Stimulated activated CD8-positive, alpha-beta memory T cell treated with anti-CD3 and anti-CD28 coated beads, Interleukin-7, amount 100 ng/mL, for 24 hours (primary cell): ENCODE measurements at regions not wholly inside any gene's neighbourhood (a gene's known extent, or its start where the extent isn't known, plus 50 kb on each side); places are given as distances from the start of the nearest gene placed in this dataset.
"Not testable (repeated sequence)": the region's sequence is repeated elsewhere in the genome, so short reads cannot be mapped to it uniquely, and the experiment has no call there.

ENCODE experiments used
- DNase-seq: peaks from one replicate; pipeline ENCODE4 v3.0.0-alpha.2; 2020; ENCODE audit warnings: low read depth

DNA sequence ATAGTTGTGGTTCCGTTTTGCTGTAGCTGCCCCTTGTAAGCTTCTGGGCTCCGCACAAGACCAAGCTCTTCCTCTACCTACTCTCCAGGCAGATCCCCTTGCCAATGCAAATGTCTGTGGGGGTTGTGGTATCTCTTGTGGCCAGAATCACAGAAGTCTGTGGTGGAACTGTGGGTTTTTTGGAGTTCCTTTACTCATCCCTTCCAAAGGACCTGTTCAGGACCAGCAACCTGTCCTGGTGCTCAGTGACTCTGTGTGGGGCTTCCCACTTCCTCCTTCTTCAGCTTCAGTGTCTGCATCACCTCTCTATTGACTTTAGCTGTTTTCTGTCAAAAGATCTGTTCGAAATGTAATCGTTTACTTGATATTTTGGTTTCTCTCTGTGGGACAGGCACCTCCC is 441.3 kb upstream of the ADAMTSL1 start:
- DNase-seq: no peak

DNA sequence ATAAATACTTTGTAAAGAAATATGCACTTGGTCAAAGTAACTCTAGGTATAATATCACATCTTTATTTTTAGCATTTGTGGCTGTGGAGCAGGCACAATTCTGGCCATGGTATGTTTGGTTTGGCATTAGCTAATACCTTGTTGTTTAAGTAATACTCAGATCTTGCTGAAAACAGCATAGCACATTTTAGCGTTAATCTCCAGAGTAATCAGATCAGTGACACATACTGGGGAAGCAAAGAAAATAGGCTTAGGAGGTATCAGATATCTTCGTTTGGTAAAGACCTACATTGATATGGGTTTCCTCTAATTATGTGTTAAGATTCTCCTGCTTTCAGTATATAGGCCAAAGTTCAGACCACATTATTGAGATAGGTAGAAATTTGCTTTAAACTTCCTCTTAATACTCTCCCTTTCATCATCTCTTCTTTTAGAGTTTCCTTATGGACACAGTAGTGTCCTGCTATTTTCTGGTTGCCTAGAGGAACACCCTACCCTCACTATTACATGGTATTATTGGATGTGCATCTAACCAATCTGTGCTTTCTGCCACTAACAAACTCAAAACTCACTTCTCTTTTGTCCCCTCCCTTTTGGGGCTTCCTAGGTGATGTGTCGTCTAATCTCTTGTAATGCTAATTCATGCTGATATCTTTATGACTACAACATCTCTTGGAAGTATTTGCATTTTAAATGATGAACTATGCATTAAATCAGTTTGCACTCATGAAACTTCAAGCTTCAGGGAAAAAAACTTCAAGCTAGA is 437.3 kb upstream of the ADAMTSL1 start:
- no peak for DNase-seq

DNA sequence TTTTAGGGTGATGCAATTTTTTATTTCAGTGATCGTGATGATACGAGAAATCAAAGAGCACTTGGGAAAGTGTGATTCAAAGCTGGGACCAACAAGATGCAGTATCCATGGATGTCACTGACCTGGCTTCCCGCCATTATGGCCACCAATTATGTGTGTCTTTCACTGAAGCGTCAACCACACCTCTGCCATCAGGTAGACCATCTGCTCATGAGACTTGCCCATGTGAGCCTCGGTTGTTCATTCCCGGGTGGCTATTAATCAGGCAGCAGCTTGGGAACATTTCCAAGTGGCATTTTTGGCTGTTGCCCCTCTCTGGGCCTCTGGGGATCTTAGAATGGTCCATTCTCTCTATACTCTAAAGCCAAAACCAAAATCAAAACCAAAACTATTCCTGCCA is 436.0 kb upstream of the ADAMTSL1 start:
- no peak for DNase-seq

DNA sequence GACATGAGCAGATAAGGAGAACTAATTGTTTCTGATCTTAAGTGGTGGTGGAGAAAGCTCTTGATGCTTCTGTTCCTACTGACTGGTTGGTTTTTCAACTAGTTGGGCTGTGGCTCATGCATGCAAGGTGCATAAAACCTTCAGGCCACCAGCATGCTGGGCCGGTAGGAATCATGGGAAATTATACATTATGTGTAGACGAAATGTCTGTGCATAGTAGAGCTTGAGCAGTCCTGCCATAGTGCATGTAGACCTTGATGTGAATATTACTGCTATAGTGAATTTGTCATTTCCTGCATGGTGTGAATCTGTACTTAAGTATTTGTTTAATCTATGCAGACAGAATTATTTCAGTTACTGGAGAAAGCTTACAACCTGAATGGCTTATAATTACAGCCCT is 433.6 kb upstream of the ADAMTSL1 start:
- no peak for DNase-seq

DNA sequence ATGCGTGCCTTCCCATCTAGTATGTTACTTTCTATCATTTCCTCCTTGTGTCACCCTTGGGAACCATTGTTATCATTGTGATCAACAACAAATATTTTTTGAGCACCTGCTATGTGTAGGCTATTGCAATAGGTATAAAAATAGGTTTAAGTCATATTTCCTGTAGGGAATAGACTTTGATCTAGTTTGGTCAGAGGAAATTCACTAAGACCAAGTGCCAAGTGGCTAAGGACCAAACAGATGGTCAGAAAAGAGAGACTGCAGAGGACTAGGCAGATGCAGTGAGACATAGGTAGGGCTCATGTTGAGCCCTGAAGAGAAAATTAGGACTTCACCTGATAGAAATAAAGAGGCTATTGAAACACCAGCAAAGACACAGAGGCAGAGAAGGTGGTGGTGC is 430.0 kb upstream of the ADAMTSL1 start:
- DNase-seq: no peak

DNA sequence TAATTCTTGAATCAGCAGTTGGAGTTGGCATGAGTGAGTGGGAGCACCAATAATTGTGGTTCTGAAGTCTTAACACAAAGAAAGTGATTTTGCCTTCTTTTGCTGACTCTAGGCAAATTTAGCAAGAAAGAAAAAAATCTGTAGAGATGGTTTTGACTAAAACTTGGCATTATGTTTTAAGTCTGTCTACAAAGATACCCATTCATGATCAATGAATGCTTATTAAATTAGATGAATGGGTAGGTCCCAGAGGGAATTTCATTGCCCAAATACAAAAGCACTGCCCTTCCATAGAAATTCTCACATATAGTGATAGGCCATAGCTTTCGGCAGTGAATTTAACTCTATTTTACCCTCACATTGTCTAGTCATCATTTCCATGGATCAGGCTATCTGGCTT is 428.6 kb upstream of the ADAMTSL1 start:
- no peak for DNase-seq

DNA sequence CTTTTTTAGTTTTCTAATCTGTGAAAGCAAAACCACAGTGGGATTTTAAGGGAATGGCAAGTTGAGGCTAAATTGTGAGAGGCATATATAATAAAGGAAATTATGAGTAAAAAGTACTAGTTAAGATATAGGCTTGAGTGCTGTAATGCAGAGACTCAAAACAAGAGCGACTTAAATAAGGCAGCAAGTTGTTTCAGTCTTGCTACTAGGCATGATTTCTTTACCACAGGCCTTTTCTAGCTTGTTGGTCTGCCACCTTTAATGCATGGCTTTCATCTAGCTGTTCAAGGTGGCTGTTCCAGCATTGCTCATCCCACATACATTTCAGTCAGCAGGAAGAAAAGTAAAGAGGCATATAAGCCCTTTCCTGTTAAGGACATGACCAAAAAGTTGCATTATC is 427.9 kb upstream of the ADAMTSL1 start:
- no peak for DNase-seq

DNA sequence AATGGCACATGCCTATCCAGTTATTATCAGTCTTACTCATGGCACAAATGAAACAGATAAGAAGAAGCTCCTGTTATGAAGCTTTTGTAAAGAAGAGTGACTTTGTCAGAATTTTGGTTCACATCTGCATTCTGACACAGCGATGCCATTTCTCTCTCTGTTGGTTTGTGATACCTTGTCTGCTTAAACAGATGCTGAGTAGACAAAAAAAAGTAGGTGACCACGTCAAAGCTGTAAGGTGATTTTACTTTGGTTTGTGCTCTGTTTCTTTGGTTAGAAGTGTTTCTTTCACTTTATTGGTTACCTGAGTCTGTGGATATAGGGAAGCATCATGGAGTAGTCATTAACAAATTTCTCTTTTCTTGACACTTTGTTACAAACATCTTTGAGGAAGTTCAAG is 422.3 kb upstream of the ADAMTSL1 start:
- DNase-seq: no peak

DNA sequence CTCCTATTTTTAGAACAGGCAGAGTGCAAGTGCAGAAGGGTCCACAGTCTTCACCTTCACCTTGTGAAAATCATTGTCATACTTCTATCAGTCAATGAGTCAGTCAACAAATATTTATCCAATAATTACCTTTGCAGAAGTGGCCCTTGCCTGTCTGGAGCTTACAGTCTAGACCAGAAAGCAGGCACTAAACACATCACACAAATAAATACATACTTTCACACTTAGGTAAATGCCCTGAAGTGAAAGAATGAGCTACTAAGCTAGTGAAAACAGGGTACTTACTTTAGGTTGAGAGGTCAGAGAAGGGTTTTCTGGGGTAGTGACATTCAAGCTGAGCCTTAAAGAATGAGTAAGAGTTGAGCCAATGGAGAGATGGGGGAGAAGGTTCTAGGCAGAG is 421.9 kb upstream of the ADAMTSL1 start:
- DNase-seq: no peak

DNA sequence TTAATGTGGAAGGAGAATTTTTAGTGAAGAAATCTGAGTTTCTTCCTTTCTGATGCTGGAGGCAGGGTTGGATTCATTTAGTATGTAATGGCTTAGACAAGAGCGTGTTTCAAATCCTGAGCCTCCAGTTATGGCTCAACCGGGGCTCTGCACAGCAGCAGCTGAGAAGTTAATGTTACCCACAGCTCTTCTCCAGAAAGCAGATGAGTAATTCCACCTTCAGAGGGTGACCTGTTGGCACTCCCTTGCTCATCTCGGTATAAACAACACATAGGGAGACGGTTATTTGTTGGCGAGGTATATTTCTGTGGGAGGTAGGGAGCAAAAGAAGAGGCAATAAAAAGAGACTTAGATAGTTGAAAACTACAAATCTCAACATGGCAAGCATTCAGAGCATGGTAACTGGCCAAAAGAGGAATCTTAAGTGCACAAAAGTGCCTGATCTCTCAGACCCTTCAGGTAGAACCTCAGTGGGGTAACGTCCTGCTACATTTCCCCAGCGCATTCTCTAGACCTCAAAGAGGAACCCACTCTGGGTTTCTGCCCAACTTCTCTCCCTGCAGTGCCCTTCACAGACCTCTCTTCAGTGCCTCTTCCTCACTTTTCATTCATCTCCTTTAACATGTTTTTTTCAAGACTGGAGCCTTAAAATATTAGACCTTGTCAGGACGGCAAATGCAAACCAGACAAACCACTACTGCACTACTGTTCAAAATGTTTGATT is 417.5 kb upstream of the ADAMTSL1 start:
- DNase-seq: no peak

DNA sequence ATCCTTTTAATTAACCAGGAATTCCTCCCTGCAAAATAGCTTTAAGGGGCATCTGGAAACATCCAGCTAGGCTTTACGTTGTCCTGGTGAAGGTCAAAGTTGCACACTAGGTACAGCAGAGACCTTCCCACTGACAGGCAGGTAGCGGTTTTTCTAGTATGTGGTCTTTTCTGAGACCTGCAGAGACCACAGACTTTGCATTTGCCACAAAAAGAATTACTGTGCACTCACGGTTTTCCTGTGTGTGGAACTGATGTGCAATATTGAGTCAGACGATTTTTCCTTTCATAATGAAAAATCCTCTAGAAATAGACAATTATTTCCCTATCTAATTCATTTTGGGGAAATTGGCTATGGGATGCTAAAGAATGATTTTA is 417.0 kb upstream of the ADAMTSL1 start:
- DNase-seq: no peak

DNA sequence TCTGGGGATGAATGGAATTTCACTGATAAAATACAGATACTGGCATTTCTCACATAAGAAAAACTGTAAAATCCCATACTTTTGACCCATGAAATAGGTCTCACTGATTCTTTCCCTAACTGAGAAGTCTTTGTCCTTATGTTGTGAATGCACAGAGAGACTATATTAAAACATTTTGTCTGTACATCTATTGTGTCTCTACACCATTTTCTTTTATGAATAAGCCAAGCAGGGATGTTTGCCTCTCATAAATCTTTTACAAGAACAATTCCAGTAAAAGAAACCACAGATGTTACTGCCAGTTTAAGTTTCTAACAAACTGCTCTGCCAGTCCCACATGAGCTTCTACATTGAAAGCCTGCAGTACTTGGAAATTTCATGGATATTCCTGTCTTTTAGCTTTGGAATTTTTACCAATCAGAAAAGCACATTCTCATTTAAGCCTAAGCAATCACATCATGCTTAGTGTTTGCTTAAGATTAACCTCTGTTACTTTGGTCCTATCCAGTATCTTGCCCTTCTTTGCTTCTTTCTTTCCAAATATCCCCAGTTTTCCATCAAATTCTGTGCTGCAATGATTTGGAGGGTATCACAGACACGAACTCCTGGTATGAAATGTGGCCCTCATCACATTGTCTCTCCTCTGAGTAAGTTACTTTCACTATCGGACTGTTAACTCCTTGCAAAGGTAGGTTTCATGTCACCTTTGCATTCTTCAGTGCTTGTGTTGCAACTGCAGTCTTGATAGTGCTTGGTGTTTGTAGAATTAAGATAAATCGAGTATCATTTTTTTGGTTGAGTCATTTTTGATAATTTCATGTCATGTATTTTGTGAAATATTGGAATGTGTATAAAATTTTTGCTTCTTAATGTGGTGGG is 415.1 kb upstream of the ADAMTSL1 start:
- no peak for DNase-seq

DNA sequence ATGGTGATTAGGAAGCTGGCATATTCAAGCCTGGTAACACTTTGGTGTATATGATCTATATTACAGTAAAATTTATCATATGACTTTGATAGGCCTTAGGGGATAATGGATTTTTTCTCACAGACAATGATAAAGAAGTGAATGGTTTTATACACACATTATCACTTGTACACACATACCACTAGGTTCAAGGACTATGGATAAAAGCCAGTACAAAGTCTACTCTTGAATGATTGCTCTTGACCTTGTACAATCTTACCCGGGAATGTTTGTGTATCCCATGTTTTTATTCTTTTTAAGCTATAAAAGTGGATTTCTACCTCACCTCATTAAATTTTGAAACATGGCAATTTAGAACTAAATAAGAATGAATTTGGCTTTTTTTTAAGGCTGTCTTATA is 414.5 kb upstream of the ADAMTSL1 start:
- no peak for DNase-seq

DNA sequence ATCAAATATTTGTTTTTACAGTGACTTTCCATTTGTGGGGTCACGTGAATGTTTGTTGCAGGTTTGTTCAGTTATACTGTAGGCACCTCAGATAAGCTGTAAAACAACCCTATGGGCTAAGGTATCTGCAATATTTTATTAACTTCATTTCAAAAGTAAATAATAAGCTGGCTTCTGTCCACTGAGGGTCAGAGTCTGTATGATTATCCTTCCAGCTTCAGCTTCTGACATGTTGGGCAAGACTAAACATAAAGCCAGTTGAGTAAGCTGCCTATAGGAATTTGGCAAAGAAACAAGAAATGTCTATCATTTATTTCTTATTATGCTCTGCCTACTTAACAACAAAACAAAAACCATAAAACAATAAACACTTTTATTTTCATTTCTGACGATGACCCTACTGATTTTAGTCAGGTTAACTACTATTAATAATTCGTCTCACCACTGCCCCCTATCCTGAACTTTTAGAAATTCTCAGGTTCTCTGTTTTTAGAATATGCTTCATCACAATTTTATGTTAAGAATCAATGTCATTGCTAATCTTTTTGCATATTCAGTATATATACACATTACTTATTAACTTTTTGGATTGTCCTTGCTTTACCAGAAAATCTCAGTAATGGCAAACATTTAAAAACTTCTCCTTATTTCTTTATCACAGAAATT is 413.6 kb upstream of the ADAMTSL1 start:
- no peak for DNase-seq

DNA sequence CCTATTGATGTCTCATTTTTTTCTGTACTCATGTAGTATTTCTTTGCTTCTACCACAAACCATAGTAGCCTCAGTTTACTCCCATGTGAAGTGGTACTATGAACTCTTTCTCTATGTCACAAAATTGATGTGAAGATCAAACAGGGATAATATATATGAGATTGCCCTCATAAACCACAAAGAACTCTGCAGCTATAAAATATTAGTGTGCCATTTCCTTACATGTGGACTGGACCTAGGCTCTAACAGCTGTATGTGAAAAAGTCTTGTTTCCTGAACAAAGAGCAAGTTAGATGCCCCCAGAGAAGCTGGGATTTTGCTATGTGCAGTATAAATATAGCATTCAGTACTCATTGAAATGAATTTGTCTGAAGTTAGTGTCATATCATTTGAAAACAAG is 412.6 kb upstream of the ADAMTSL1 start:
- no peak for DNase-seq

DNA sequence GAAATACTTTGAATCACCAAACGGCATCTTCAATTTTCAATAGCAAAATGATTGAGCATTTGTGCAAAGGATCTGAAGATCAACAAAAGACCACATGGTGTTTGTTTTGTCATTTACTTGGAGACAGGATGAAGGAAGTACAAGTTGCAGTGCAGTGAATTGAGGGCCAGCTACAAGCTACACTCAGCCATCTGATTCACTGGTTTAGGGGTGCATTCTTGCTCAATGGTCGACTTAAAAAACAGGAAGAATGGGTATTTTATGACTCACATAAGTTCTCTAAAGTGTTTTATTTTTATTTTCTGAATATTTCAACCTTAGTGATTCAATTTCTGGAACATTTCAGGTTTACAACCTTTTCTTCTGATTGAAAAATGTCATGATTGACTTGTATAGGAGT is 412.1 kb upstream of the ADAMTSL1 start:
- no peak for DNase-seq

DNA sequence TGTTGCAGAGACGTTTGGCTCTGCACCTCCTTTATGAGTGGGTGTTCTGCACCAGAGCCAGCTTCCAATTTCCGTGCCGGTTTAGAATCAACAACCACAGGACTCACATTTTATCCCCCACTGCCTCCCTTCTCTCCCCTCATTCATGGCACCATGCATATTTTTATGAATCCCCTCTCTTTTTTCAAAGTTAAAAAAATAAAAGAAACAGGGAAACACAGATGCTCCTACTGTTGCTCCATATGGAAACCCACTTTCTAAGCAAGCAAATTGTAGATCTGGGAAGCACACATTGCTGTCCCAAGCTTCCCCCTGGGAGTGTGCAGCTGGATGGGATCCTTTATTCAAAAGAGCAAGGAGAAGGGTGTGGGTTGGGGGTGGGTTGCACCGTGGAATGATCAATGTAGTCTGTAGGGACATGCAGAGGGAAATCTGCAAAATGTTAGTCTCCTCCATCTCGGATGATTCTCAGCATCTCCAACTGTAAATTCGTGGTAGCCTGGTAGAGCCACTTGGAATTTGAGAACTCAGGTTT is 410.0 kb upstream of the ADAMTSL1 start:
- no peak for DNase-seq

DNA sequence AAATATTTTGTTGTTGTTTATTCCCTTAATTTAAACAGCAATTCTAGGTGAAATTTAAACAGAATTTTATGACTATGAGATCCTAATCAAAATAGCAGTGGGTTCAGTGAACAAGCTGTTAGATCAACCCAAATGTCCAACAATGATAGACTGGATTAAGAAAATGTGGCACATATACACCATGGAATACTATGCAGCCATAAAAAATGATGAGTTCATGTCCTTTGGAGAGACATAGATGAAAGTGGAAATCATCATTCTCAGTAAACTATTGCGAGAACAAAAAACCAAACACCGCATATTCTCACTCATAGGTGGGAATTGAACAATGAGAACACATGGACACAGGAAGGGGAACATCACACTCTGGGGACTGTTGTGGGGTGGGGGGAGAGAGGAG is 407.3 kb upstream of the ADAMTSL1 start:
- DNase-seq: not testable (repeated sequence)

DNA sequence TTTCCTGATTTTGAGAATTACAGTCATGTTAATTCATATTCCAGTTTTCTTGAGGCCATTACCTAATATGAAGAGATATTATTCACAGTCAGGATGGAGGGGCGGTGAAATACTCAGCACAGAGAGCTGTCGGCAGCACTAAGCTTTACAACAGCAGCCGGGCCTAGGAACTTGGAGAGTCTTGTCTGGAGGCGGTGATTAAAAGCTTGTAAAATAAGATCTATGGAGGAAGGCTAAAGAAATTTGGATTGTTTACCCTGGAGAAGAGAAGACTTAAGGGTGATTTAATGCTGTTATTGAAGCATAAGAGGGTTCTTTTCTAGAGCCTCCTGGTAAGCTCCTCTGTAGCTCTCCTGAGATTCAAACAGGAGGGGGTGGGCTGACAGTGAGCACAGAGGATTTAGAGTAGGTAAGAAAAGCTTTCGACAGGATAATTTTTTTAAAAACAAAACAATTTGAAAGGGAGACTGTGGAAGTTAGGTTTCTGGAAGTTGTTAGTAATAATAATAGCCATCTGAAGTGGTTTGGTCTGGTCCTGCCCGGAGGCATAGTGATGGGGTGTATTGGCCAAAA is 406.3 kb upstream of the ADAMTSL1 start:
- no peak for DNase-seq

DNA sequence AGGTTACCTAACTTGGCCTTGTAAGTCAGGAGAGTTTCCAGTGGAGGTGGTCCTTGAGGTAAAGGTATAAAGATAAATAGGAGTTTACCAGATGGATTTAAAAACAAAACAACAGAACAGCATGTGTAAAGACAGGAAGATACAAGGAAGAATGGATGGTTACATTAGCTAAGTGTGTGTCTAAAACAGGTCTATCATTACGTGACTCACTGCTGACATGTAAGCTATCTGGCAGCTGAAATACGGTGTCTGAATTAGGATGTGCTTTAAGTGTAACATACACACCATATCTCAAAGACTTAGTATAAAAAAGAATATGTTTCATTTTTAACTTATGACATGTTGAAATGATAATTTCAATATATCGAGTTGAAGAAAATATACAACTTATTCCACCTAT is 405.1 kb upstream of the ADAMTSL1 start:
- no peak for DNase-seq

DNA sequence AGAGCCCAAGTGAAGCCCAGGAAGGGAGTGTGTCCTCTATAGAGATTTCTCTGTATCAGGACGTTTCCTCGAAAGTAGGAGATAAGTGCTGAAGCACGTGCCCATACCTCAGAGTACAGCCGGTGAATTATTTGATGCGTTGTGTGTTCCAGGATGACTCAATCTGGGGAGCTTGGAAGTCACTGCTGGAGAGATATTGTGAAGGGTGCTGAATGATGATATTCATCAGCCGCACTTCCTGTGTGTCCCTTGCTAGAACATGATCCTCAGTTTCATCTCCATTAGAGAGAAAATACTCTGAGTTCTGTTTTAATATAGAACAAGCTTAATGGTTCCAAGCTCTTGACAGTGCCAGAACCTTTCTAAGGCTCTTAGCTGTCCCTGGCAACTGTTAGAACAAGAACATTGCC is 402.3 kb upstream of the ADAMTSL1 start:
- no peak for DNase-seq

DNA sequence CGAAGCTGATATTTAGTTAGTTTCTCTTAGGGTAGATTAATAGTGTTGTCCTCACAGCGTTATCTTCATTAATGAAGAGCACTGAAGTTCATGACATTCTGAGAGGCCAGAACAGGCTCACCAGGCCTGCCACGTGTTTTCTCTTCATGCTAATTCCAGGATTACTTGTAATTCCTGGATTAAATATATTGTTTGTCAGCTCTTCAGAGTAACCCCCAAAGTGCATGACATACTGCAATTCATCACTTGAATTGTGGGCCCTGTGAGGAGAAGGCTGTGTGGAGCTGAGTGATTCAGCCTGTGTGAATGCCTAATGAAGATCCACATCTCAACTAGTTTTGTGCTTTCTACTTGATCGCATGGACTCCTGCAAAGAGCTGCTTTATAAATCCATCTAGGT is 401.0 kb upstream of the ADAMTSL1 start:
- no peak for DNase-seq
